ENCODE measurements at regions not wholly inside any gene's neighbourhood (a gene's known extent, or its start where the extent isn't known, plus 50 kb on each side); places are given as distances from the start of the nearest gene placed in this dataset.
"Not testable (repeated sequence)": the region's sequence is repeated elsewhere in the genome, so short reads cannot be mapped to it uniquely, and the experiment has no call there.

DNA sequence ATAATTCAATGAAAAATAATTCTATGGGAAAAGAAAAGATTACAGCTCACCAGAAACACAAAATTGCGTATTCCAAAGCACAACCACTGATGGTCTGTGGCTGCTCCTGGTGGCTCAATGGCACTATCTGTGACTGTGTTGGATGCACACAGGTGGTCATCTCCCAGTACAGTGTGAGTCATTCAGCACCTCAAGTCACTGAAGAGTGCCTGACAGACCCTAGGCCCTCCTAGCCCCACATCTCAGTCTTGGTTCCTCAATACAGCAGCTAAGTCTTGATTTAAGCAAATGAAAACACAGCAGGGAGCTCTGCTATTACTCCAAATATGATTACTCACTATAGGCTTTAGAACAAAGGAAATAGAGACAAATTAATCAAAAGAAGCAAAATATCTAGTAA lies 233.4 kb upstream of the FRG1 start:
- not testable (repeated sequence) for TF ChIP-seq POLR2A, EP300 (IDR thresholded peaks at IDR 0.05)
- TF ChIP-seq, protein P1, sequence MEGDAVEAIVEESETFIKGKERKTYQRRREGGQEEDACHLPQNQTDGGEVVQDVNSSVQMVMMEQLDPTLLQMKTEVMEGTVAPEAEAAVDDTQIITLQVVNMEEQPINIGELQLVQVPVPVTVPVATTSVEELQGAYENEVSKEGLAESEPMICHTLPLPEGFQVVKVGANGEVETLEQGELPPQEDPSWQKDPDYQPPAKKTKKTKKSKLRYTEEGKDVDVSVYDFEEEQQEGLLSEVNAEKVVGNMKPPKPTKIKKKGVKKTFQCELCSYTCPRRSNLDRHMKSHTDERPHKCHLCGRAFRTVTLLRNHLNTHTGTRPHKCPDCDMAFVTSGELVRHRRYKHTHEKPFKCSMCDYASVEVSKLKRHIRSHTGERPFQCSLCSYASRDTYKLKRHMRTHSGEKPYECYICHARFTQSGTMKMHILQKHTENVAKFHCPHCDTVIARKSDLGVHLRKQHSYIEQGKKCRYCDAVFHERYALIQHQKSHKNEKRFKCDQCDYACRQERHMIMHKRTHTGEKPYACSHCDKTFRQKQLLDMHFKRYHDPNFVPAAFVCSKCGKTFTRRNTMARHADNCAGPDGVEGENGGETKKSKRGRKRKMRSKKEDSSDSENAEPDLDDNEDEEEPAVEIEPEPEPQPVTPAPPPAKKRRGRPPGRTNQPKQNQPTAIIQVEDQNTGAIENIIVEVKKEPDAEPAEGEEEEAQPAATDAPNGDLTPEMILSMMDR (IDR thresholded peaks at IDR 0.05), result not testable (repeated sequence)
